OCI-LY1 (cell line): ENCODE measurements at regions not wholly inside any gene's neighbourhood (a gene's known extent, or its start where the extent isn't known, plus 50 kb on each side); places are given as distances from the start of the nearest gene placed in this dataset.

Source experiments
- CTCF ChIP-seq: fragments of 200-600 bp; sonication (generic), shearing (Covaris generic); IDR thresholded peaks from 2 replicates; pipeline ENCODE4 v1.5.1; 2017; ENCODE audit warnings: mild to moderate bottlenecking, antibody characterized with exemption, low read length, moderate library complexity, mixed read lengths
- EZH2 ChIP-seq: fragments of 200-600 bp; sonication (generic), shearing (Covaris generic); IDR thresholded peaks from 2 replicates; pipeline ENCODE4 v1.8.0; 2017; ENCODE audit warnings: borderline replicate concordance, mixed run types, mild to moderate bottlenecking, antibody characterized with exemption, low read length, moderate library complexity, mixed read lengths

DNA sequence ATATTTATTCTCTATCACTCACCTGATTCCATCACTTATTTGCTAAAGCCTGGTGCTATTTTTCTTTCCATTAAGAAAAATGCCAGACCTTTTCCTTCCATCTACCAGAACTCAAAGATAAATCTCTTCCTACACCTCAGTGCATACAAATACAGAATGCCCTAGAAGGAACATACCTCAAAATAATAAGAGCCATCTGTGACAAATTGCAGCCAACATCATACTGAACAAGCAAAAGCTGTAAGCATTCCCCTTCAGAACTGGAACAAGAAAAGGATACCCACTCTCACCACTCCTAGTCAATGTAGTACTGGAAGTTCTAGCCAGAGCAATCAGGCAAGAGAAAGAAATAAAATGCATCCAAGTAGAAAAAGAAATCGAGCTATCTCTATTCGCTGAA, 315.9 kb upstream of the UBE2E3 start:
- no peak for TF ChIP-seq CTCF
- TF ChIP-seq EZH2 = no peak
